ENCODE measurements at regions not wholly inside any gene's neighbourhood (a gene's known extent, or its start where the extent isn't known, plus 50 kb on each side); places are given as distances from the start of the nearest gene placed in this dataset.

DNA sequence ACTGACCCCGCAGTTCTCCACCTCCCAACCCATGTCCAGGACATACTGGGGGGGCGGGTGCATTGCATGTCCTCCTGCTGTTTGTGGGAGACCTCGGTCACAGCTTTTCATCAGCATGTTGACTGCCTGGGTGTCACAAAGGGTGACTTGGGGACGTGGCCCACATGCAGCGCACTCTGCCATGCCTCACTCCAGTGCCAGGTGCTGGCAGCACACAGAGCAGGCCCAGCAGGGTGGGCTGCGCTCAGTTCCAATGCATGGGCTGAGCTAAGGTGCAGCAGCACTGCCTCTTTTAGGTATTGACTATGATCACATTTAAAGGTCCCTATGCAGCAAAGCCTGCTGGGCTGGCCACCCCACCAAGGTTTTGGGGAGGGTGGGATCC is 261.9 kb upstream of the SALL3 start:
- TF ChIP-seq, protein P1, sequence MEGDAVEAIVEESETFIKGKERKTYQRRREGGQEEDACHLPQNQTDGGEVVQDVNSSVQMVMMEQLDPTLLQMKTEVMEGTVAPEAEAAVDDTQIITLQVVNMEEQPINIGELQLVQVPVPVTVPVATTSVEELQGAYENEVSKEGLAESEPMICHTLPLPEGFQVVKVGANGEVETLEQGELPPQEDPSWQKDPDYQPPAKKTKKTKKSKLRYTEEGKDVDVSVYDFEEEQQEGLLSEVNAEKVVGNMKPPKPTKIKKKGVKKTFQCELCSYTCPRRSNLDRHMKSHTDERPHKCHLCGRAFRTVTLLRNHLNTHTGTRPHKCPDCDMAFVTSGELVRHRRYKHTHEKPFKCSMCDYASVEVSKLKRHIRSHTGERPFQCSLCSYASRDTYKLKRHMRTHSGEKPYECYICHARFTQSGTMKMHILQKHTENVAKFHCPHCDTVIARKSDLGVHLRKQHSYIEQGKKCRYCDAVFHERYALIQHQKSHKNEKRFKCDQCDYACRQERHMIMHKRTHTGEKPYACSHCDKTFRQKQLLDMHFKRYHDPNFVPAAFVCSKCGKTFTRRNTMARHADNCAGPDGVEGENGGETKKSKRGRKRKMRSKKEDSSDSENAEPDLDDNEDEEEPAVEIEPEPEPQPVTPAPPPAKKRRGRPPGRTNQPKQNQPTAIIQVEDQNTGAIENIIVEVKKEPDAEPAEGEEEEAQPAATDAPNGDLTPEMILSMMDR (IDR thresholded peaks at IDR 0.05): no peak
- TF ChIP-seq POLR2A (IDR thresholded peaks at IDR 0.05): no peak
